GM18520 (cell line): ENCODE measurements at regions not wholly inside any gene's neighbourhood (a gene's known extent, or its start where the extent isn't known, plus 50 kb on each side); places are given as distances from the start of the nearest gene placed in this dataset.
"Not testable (repeated sequence)": the region's sequence is repeated elsewhere in the genome, so short reads cannot be mapped to it uniquely, and the experiment has no call there.

Experiments used
- ATAC-seq: cut with Tn5 transposase; IDR thresholded peaks from one replicate; pipeline ENCODE4 v1.9.1; 2021; ENCODE audit not compliant: unreplicated experiment

DNA sequence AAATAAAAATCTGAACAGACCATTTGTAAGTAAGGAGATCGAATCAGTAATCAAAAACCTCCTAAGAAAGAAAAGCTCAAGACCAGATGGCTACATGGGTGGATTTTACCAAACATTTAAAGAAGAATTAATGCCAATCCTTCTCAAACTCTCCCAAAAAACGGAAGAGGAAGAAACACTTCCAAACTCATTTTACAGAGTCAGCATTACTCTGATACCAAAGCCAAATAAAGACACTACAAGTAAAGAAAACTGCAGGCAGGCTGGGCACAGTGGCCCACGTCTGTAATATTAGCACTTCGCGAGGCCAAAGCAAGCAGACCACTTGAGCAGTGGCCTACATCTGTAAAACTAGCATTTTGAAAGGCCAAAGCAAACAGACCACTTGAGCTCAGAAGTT, 159.8 kb downstream of the DPY19L2 start:
- ATAC-seq, result no peak

DNA sequence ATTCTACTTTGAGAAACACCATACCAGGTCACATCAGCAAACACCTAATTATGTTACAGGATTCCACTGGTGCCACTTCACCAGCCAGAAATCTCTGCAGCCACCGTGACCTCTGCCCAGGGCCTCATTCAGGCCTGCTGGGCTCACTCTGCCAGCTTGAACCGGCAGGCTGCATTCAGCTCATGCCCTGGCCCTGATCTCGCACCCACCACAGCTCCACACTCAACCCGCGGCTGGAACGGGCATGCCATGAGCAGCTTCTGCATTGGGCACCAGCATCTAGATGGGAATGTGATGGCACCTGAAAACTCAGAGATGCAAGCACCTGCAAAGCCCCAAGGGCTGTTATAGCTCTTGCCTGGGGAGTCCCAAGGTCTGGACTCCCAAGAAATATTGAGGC, 168.7 kb downstream of the DPY19L2 start:
- ATAC-seq, result no peak

DNA sequence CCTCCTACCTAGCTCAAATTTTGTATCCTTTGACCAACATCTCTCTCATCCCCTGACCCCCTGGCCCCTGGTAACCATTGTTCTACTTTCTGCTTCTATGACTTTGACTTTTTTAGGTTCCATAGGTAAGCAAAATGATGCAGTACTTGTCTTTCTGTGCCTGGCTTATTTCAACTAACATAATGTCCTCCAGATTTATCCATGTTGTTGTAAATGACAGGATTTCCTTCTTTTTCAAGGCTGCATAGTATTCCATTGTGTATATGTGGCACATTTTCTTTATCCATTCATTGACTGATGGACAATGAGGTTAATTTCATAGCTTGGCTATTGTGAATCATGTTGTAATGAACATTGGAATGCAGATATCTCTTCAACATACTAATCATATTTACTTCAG, 170.1 kb downstream of the DPY19L2 start:
- no peak for ATAC-seq

DNA sequence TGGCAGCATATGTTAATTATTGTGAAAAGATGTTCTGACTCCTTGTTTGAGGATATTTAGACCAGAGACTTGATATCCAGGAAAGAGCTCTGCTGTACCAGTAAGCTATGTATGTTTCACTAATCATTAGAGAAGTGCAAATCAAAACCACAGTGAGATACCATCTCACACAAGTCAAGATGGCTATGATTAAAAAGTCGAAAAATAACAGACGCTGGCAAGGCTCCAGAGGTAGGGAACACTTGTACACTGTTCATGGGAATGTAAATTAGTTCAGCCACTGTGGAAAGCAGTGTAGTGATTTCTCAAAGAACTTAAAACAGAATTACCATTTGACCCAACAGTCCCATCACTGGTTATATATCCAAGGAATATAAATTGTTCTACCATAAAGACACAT, 171.6 kb downstream of the DPY19L2 start:
- ATAC-seq, result no peak

DNA sequence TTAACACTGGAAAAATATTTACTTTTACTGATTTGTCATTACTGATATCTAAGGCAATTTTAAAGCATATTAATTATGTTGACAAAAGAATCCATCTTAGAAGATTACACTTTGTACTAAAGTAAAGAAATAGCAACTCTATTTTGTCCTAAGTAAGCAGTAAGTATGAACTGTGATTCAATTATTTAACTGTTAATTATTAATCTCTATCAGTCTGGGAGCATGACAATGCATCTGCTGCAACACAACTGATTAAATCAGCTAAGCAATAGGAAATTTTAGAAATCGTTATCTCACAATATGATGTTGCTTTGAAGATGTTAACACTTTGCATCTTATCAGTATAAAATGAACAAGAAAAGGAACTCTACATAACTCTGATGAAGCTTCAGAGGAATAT, 172.3 kb downstream of the DPY19L2 start:
- ATAC-seq, result no peak

DNA sequence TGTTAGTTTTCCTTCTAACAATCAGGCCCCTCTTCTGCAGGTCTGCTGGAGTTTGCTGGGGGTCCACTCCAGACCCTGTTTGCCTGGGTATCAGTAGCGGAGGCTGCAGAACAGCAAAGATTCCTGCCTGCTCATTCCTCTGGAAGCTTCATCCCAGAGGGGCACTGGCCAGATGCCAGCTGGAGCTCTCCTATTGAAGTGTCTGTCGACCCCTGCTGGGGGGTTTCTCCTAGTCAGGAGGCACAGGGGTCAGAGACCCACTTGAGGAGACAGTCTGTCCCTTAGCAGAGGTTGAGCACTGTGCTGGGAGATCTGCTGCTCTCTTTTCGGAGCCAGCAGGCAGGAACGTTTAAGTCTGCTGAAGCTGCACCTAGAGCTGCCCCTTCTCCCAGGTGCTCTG, 174.9 kb downstream of the DPY19L2 start:
- ATAC-seq, result not testable (repeated sequence)

DNA sequence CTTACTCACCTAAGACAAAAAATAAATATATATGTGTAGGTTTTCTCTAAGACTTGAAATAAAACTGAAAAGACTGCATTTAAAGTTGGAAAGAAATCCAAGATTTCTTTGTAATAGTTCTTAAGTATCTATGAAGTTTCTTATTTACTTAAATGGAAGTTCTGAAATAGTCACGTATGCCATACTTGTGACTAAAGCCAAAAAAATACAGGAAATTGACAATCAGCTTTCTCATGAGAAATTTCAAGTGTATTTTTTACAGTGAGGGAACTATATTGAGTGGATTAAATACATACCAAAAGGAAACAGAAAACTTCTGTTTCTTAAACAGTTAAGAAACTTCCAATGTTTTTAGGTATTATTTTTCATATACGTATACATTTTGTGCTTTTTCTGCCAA, 188.1 kb downstream of the DPY19L2 start:
- ATAC-seq, result no peak

DNA sequence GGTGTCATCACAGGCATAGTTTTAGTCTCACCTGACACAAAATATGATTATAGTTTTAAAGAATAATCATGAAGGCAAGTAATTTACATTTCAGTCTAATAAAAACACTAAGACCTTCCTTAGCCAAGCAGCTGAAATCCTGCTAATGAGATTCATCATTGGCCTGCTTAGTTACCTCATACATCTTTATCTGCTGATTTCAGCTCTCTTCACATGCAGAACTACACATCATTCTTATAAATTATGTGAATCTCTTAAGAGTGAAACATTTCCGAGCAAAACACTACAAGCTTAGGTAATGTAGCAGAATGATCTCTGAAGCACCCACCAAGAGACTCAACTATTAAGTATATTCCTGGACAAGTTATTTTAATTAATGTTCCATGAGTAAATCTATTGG, 198.1 kb downstream of the DPY19L2 start:
- ATAC-seq, result no peak

DNA sequence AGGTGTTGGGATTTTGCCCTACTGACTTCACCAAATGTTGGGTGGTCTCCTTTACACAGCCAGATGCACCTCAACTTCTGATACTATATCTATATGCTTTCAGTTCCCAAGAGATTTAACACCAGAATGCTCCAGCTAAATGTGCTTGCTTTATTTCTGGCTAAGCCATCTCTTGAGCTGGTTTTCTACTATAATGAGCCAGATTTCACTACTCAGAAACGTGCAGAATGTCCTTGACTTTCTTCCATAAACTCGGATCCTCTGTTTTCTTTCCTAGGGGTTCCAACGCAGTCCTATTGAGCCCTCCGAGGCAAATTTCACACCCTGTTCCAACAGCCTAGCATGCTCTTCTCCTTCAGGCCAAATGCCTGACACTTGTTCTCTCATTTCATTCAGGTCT, 200.3 kb downstream of the DPY19L2 start:
- ATAC-seq, result no peak

DNA sequence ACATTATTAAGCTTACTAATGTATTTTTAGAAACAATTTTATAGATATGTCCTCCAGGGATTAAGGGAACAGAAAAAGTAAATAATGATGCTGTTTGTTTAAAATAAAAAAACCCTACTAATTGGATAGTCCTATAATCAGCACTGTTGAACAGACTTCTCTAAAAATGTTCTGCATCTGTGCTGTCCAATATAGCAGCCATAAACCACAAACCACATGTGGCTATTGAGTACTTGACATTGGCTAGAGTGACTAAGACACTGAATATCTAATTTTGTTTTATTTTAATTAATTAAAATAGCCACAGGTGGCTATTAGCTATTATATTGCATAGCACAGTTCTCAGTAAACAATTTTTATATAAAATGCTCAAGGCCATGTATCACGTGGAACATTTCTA, 210.4 kb downstream of the DPY19L2 start:
- no peak for ATAC-seq

DNA sequence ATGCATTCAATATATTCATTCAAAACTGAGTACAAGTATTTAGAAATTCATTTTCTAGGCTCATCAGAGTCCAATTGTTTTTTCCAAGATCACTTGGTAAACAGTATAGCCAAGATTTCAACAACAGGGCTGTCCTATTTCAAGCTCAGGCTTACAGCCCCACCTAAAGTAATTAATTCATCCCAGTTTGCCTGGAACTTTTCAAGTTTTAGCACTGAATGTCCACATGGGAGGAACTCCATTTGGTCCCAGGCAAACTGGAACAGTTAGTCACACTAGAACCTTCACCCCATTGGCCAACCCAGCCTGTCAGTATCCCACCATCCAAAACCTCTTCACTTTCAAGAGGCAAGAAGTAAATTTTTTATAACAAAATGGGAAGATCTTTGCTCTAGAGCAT, 210.9 kb downstream of the DPY19L2 start:
- ATAC-seq, result no peak

DNA sequence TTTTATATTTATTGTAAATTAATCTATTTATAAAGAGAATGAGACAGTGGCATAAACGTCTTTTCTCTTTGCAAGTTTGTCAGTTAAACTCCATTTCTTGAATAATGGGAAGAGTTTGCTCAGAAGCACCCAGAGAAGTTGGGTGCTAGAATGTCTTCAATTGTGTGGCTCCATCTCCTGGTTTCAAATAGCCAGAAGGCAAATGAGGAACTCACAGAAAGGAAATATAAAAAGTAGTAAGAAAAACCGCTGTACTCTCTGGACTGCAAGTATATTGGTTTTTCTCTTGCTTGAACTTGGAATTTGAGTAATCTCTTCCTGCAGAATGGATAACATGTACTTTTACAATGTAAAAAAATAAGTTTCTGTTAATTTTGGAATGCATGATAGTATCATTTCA, 217.5 kb downstream of the DPY19L2 start:
- ATAC-seq, result no peak

DNA sequence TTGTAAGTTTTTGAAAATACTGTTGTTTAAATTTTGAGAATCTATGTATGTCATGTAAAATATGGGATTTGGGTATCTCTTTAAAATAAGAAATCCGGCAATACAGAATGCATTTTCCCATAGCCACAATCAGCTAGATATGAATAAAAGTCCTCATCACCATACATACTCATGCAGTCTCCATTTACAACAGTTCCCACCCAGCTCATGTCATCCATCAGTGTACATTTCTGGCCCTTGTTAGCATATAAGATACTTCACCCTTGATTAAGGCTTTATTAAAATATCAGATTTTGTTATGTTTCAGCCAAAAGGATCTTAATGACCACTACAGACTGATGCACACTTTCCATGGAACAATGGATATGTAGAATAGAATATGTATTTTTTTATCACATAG, 218.0 kb downstream of the DPY19L2 start:
- ATAC-seq, result no peak

DNA sequence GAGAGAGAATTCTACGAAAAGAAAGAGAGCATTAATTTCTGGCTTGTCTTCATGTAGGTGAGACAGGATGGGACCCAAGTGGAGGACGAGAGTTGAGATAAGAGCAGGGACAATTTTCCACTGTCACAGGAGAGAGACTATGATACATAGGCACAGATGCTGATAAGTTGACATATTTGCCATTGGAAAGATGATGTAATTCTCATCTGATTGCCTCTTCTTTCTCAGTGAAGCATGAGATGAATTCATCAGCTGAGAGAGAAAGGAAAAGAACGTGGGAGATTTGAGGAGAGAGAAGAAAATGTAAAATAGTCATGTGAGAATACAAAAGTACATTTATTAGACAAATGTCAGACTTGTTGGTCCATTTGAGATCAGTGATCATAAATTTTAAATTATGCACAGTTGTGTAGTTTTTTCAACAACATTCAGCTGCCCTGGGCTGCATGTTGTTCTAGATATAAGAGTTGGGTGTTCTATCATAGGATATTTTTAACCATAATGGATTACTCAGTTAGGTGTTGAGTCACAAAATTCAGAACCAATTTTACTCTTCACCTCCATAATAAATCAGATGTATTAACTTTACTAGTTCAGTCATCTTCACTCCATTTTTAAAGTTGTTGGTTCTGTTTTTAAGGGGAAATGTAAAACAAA, 222.9 kb downstream of the DPY19L2 start:
- ATAC-seq, result no peak

DNA sequence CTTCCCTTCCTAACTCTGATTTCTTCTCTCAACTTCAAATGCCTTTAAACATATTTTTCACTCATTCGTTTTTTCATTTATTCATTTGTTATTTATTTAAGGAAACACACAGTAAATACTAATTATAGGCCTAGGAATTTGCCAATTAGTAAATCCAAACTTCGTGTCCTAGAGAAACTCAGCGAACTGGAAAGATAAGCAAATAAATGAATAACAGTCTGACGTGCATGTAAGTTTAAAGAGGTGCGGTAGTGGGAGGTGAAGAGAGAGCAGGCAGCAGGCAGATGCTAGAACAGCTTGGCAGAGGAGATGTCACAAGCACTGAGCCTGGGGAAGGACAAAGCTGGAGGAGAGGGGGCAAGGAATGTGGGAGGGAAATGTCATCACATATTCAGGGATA, 228.2 kb downstream of the DPY19L2 start:
- no peak for ATAC-seq

DNA sequence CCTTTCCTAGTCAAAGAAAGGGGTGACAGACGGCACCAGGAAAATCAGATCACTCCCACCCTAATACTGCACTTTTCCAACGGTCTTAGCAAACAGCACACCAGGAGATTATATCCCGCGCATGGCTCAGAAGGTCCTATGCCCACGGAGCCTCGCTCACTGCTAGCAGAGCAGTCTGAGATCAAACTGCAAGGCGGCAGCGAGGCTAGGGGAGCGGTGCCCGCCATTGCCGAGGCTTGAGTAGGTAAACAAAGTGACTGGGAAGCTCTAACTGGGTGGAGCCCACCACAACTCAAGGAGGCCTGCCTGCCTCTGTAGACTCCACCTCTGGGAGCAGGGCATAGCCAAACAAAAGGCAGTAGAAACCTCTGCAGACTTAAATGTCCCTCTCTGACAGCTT, 233.9 kb downstream of the DPY19L2 start:
- ATAC-seq, result not testable (repeated sequence)

DNA sequence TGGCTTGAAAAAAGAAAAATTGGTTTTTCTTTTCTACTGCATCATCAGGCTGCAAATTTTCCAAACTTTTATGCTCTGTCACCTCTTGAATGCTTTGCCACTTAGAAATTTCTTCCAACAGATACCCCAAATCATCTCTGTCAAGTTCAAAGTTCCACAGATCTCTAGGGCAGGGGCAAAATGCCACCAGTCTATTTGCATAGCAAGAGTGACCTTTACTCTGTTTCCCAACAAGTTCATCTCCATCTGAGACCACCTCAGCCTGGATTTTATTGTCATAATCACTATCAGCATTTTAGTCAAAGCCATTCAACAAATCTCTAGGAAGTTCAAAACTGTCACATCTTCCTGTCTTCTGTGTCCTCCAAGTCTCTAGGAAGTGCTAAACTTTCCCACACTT, 240.3 kb downstream of the DPY19L2 start:
- not testable (repeated sequence) for ATAC-seq

DNA sequence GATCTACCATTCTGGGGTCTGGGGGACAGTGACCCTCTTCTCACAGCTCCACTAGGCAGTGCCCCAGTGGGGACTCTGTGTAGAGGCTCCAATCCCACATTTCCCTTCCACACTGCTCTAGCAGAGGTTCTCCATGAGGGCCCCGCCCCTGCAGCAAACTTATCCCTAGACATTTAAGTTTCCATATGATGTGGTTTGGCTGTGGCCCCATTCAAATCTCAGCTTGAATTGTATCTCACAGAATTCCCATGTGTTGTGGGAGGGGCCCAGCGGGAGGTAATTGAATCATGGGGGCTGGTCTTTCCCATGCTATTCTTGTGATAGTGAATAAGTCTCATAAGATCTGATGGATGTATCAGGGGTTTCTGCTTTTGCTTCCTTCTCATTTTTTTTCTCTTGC, 241.3 kb downstream of the DPY19L2 start:
- ATAC-seq, result not testable (repeated sequence)

DNA sequence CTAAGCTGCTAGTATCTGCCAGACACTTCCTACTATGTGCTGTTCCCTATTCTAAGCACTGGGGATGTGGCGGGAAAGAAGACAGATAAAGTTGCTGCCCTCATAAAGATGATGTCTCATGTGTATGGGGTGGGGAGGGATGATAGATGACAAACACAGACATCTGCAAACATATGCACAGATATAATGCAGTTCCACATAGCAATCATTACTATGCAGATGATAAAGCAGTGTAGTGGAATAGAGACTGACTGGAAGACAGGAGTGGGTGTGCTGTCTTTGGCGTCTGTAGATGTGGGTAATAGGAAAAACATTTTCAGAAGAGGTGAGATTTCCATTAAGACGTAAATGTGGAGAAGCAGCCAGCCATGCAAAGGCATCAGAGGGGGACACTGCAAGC, 243.6 kb downstream of the DPY19L2 start:
- ATAC-seq, result no peak

DNA sequence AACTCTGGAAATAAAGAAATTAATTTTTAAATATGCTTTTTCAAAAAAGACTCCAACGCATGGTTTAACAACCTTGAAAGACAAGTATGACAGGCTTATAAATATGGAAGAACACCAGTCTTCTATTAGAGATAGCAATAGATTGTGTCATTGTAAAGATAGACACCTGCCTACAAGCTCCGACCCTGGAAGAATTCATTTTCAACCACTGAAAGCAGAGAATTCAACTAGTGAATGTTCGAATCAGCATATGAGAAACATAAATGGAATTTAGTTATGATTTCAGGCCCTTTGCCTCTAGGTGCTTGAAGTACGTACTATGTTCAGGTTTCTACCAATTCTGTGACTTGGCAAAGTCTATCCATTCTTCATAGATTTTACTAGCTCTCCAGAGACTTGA, 244.5 kb downstream of the DPY19L2 start:
- no peak for ATAC-seq

DNA sequence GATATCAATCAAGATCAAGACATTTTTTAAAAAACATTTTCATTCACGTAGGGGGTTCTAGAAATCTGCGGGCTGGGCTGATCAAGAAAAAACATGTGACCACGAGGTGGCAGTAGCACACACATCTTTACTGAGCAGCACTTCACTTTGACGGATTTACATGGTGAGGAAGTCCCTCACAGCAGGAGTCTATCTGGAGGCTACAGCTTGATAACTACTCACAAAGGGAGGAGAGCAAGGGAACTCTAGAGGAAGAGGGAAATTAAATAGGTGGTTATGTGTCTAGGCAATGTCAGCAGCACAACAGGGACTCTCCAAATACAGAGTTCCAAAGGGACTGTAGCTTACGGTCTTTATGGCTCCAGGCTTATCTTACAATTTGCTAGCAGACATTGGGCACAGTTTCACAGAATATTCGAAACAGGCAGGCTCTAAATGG, 248.1 kb downstream of the DPY19L2 start:
- peak; percentile 84 for ATAC-seq

DNA sequence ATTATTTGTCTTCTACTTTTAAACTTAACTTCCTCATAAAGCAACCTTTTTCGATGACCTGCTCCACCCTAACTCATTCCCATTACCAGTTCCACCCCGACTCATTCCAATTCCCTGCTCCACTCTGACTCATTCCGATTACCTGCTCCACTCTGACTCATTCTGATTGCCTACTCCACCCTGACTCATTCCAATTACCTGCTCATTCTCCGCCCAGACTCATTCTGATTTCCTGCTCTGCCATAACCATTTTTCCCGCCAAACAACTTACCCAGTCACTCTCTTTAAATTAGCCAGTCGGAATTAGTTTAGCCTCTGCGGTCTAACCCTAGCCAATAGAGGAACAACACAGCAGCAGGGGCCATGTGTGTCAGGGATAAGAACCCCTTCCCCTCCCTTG, 249.1 kb downstream of the DPY19L2 start:
- no peak for ATAC-seq

DNA sequence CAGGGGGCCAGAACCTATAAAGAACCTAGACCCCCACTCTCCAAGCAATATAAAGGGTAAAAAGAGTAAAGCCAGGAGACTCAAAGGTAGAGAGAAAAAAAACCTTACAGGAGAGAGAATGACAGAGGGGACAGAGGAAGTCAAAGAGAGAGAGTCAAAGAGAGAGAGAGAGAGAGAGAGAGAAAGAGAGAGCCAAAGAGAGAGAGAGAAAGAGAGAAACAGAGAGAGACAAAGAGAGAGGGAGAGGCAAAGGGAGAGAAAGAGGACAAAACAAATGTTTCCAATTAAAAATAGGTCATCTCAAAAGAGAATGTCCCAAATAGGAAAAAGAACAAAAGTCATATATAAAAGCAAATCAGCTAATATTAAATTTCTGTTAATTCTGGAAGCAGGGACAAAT, 251.5 kb downstream of the DPY19L2 start:
- no peak for ATAC-seq

DNA sequence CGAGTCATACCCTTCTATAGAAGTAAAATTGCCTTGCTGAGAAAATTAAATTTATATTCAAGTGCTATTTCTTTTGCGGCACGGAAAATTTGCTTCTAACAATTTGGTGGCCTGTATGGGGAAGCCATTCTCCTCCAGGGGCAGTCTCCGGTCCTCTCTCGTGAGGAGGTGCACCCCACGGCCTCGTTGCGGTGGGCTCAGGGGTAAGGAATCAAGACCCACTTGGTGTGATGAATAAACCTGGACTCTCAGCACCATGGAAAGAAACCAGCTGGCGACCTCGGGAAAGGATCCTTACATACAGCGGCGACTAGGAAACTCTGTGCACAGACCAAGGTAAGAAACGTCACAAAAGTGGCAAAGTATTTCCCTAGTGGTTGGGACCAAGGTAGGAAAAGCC, 252.9 kb downstream of the DPY19L2 start:
- ATAC-seq, result no peak
